WI38 (cell line): ENCODE measurements at regions not wholly inside any gene's neighbourhood (a gene's known extent, or its start where the extent isn't known, plus 50 kb on each side); places are given as distances from the start of the nearest gene placed in this dataset.

Experiments
- H3K4me3 ChIP-seq: 2 replicates; pipeline ENCODE4 v1.5.1; 2011; ENCODE audit warnings: low read depth, mild to moderate bottlenecking, control low read depth, low read length
- TF ChIP-seq, protein P1 (sequence below): IDR thresholded peaks from 2 replicates; pipeline ENCODE4 v1.5.1; 2012; ENCODE audit warnings: low read depth, mild to moderate bottlenecking, control low read depth, low read length

GRCh38 chr10:84571146-84571545, 242.8 kb downstream of the CCSER2 start:
- no peak overlapping the region for H3K4me3 ChIP-seq
- TF ChIP-seq, protein P1, sequence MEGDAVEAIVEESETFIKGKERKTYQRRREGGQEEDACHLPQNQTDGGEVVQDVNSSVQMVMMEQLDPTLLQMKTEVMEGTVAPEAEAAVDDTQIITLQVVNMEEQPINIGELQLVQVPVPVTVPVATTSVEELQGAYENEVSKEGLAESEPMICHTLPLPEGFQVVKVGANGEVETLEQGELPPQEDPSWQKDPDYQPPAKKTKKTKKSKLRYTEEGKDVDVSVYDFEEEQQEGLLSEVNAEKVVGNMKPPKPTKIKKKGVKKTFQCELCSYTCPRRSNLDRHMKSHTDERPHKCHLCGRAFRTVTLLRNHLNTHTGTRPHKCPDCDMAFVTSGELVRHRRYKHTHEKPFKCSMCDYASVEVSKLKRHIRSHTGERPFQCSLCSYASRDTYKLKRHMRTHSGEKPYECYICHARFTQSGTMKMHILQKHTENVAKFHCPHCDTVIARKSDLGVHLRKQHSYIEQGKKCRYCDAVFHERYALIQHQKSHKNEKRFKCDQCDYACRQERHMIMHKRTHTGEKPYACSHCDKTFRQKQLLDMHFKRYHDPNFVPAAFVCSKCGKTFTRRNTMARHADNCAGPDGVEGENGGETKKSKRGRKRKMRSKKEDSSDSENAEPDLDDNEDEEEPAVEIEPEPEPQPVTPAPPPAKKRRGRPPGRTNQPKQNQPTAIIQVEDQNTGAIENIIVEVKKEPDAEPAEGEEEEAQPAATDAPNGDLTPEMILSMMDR: no peak

DNA sequence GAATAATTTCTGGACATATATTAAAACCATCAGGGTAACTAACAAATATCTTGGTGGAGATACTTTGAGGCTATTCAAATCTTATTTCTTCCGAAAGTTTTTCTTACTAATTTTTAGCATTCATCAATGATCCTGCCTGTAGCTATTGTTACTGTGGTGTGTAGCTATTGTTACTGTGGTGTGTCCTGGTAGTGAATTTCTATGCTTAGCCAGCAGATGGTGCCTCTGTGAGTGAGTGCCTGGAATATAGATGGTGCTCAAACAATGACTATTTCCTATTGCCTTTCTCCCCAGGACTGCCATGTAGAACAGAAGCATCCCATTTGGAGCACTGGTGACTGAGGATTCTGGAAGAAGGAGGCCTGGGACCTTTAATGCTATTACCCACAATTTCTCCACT, 245.7 kb downstream of the CCSER2 start:
- no peak overlapping the region for H3K4me3 ChIP-seq
- TF ChIP-seq, protein P1: 0 out of 2 replicates have a peak, but pooled peaks have one; percentile 2

DNA sequence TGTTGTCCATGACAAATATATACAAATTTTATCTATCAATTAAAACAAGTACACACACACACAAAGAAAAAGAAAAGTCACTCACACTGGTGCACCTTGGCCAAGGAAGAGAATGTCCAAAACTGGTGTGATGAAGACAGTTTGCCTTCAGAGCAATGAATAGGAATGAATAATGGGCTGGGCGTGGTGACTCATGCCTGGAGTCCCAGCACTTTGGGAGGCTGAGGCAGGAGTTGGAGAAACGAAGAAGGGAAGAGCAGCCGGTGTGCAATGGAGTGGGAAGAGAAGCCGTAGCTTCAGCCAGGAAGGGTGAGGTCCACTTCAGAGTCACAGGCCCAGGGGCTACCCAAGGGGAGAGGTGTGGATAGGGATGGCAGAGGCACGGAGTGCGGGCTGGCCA, 253.6 kb downstream of the CCSER2 start:
- H3K4me3 ChIP-seq: no peak overlapping the region
- TF ChIP-seq, protein P1: no peak

DNA sequence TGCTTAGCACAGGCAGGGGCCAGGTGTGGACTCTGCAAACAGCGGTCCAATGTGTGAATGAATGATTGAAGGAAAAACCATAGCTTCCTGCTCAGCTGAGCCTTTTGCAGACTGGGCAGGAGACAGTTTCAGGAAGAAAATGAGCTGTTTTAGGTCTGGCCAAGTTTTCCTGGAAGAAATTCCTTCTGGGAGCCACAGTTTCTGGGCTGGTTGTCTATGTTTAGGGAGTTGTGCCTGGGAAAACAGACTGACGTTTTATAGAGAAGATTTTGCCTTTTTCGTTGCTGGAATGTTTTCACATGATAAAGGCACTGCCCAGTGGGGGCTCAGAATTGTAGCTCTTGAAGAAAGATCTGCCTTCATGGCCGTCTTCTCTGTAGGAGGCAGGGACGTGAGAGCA, 255.1 kb downstream of the CCSER2 start:
- no peak overlapping the region for H3K4me3 ChIP-seq
- TF ChIP-seq, protein P1: no peak

- TF ChIP-seq, protein P1: no peak
- H3K4me3 ChIP-seq: no peak overlapping the region
Measured at GRCh38 chr10:84587789-84588188, 259.4 kb downstream of the CCSER2 start.

GRCh38 chr10:84588426-84588825, 260.0 kb downstream of the CCSER2 start:
- no peak overlapping the region for H3K4me3 ChIP-seq
- TF ChIP-seq, protein P1: no peak

GRCh38 chr10:84588971-84589370, 260.6 kb downstream of the CCSER2 start:
- H3K4me3 ChIP-seq: no peak overlapping the region
- TF ChIP-seq, protein P1: no peak
